GM10266 (cell line): ENCODE measurements at regions not wholly inside any gene's neighbourhood (a gene's known extent, or its start where the extent isn't known, plus 50 kb on each side); places are given as distances from the start of the nearest gene placed in this dataset.

Experiments used
- DNase-seq: peaks from one replicate; pipeline ENCODE4 v3.0.0; 2012; ENCODE audit errors: extremely low spot score
- CTCF ChIP-seq: IDR thresholded peaks from 2 replicates; pipeline ENCODE4 v1.5.1; 2012; ENCODE audit warnings: mild to moderate bottlenecking, low read depth; ENCODE audit not compliant: control insufficient read depth, insufficient read depth; ENCODE audit errors: missing control alignments

- no peak for DNase-seq
- no peak for TF ChIP-seq CTCF
These were observed 114.9 kb downstream of the UQCRFS1 start for GRCh38 chr19:29098091-29098490.

DNA sequence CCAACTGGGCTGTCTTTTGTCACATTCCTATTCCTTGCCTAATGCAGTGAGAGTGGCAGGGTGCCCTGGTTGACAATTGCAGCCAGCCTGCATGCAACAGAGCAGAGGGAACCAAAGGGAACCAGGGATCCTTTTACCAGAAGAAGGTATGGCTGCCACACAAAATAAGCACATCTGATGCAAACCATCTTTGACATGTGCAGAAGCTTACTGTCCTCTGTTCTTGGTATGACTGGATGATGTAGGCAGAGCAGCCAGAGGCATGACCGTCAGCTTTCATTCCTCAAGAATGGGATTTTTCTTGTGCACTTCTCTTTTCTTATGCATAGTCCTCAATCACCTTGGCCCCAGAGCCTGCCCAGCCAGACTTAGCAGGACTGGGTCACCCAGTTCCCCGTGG, 116.1 kb downstream of the UQCRFS1 start:
- no peak for DNase-seq
- no peak for TF ChIP-seq CTCF

- no peak for TF ChIP-seq CTCF
- no peak for DNase-seq
These were observed 119.4 kb downstream of the UQCRFS1 start for GRCh38 chr19:29093553-29093908.

- DNase-seq: no peak
- TF ChIP-seq CTCF: no peak
These were observed 120.0 kb downstream of the UQCRFS1 start for GRCh38 chr19:29092712-29093552.

DNA sequence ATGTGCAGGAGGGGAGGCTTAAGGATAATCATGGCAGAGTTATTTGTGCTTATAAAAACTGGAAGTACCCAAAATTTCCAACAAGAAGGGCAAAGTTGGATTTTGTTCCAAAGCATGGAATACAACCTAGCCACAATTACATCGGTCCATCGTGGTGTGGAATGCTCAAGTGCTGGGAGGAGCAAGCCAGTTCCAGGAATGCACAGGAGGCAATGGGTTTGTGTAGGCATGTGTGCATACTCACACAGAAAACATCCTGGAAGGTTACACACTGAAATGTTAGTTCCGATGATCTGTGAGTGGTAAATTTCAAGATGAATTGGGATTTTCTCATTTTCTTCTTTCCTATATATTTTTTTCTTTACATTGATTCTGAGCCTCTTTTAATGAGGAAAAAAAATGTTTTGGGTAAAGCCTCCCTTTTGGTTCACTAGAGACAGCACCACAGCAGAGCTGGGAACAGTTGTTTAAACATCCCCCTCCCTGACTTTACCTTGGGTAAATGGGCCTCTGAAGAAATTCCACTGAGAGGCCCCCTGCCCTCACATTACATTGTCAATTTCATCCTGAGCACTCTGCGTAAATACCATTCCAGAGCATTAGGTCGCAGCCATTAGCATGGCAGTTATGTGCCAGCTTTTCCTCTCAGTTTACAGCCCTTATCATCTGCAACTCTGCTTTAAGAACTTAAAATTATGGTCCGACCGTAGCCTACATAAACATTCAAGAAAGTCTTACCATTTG, 122.0 kb downstream of the UQCRFS1 start:
- no peak for TF ChIP-seq CTCF
- no peak for DNase-seq

DNA sequence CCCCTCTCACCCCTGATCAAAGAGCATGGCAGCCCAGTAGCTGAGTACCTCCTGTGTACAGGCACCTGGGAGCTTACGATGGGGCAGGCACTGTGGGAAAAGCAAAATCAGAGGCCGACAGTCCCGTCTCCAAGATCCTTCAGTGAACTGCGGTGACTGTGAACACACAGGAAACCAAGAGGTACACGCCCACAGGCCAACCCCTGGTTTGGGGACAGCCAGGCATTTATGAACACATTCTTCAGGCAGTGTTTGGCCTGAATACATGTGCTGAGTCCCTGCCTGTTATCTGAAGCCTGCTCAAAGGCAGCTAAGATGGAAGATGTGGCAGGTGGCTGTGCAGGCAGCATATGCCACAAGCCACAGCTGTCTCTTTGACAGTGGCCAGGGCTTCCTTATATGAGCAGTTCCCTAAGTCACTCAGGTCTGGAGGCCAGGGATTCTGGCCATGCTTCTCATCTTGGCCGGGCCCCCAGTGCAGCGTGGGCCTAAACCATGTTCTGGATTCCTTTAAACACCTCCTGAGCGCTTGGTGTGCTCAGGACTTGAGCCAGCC, 123.6 kb downstream of the UQCRFS1 start:
- TF ChIP-seq CTCF: no peak
- no peak for DNase-seq

- no peak for TF ChIP-seq CTCF
- no peak for DNase-seq
These were observed 124.2 kb downstream of the UQCRFS1 start for GRCh38 chr19:29088761-29089160.
